Epithelial cell of proximal tubule (primary cell): ENCODE measurements at regions not wholly inside any gene's neighbourhood (a gene's known extent, or its start where the extent isn't known, plus 50 kb on each side); places are given as distances from the start of the nearest gene placed in this dataset.

Experiments used
- DNase-seq: peaks from one replicate; pipeline ENCODE4 v3.0.0-alpha.2; 2011; ENCODE audit warnings: low read depth
- H3K4me3 ChIP-seq: 2 replicates; pipeline ENCODE4 v1.5.1; 2011; ENCODE audit warnings: low read depth, mild to moderate bottlenecking, low read length
- CTCF ChIP-seq: conservative IDR thresholded peaks from 2 replicates; pipeline ENCODE4 v1.5.1; 2012; ENCODE audit warnings: low read depth, mild to moderate bottlenecking, low read length

GRCh38 chr5:110321117-110321516, 405.4 kb downstream of the TMEM232 start:
- TF ChIP-seq CTCF: no peak
- no peak overlapping the region for H3K4me3 ChIP-seq
- DNase-seq: no peak

GRCh38 chr5:110323357-110323756, 403.1 kb downstream of the TMEM232 start:
- TF ChIP-seq CTCF: no peak
- H3K4me3 ChIP-seq: no peak overlapping the region
- DNase-seq: no peak

- DNase-seq: no peak
- H3K4me3 ChIP-seq: no peak overlapping the region
- no peak for TF ChIP-seq CTCF
Observed at GRCh38 chr5:110323832-110324231, 402.6 kb downstream of the TMEM232 start.

- no peak overlapping the region for H3K4me3 ChIP-seq
- TF ChIP-seq CTCF: no peak
Observed at GRCh38 chr5:110324876-110325275, 401.6 kb downstream of the TMEM232 start.

GRCh38 chr5:110329955-110330525, 396.4 kb downstream of the TMEM232 start:
- no peak for DNase-seq
- H3K4me3 ChIP-seq: no peak overlapping the region
- no peak for TF ChIP-seq CTCF

More at GRCh38 chr5:110324876-110325275, 401.6 kb downstream of the TMEM232 start:
- DNase-seq: no peak

GRCh38 chr5:110333384-110333783, 393.1 kb downstream of the TMEM232 start:
- DNase-seq: no peak
- TF ChIP-seq CTCF: peak; percentile 48
- no peak overlapping the region for H3K4me3 ChIP-seq

GRCh38 chr5:110335361-110336066, 391.0 kb downstream of the TMEM232 start:
- no peak overlapping the region for H3K4me3 ChIP-seq
- no peak for DNase-seq
- TF ChIP-seq CTCF: no peak
